NCI-H446 (cell line): ENCODE measurements at regions not wholly inside any gene's neighbourhood (a gene's known extent, or its start where the extent isn't known, plus 50 kb on each side); places are given as distances from the start of the nearest gene placed in this dataset.
"Not testable (repeated sequence)": the region's sequence is repeated elsewhere in the genome, so short reads cannot be mapped to it uniquely, and the experiment has no call there.

ENCODE experiments used
- DNase-seq, 2 experiments: peaks; one replicate each; lab custom pipeline; 2025; lab: John Stamatoyannopoulos, UW

- DNase-seq = no peak
Measured at GRCh38 chr3:103494512-103494911, 1059.7 kb downstream of the ZPLD1 start.

- DNase-seq = no peak
Measured at GRCh38 chr3:103495186-103495585, 1060.4 kb downstream of the ZPLD1 start.

GRCh38 chr3:103499132-103499900, 1064.5 kb downstream of the ZPLD1 start:
- DNase-seq = no peak

- DNase-seq = no peak
Measured at GRCh38 chr3:103499967-103500366, 1065.2 kb downstream of the ZPLD1 start.

- no peak for DNase-seq
Measured at GRCh38 chr3:103510760-103511159, 1075.9 kb downstream of the ZPLD1 start.

- DNase-seq = no peak
Measured at GRCh38 chr3:103511891-103512290, 1077.1 kb downstream of the ZPLD1 start.

GRCh38 chr3:103512595-103512994, 1077.8 kb downstream of the ZPLD1 start:
- no peak for DNase-seq

- DNase-seq = no peak
Measured at GRCh38 chr3:103513003-103513402, 1078.2 kb downstream of the ZPLD1 start.

- DNase-seq = no peak
Measured at GRCh38 chr3:103515116-103515515, 1080.3 kb downstream of the ZPLD1 start.

- no peak for DNase-seq
Measured at GRCh38 chr3:103516950-103517349, 1082.1 kb downstream of the ZPLD1 start.

- DNase-seq = not testable (repeated sequence)
Measured at GRCh38 chr3:103531327-103531726, 1096.5 kb downstream of the ZPLD1 start.

GRCh38 chr3:103532986-103533385, 1098.2 kb downstream of the ZPLD1 start:
- DNase-seq = no peak

GRCh38 chr3:103554451-103554850, 1119.6 kb downstream of the ZPLD1 start:
- DNase-seq = no peak

- not testable (repeated sequence) for DNase-seq
Measured at GRCh38 chr3:103564116-103564515, 1129.3 kb downstream of the ZPLD1 start.

GRCh38 chr3:103585809-103586208, 1151.0 kb downstream of the ZPLD1 start:
- no peak for DNase-seq

GRCh38 chr3:103589770-103590169, 1155.0 kb downstream of the ZPLD1 start:
- DNase-seq = no peak

- DNase-seq = no peak
Measured at GRCh38 chr3:103600844-103601243, 1166.0 kb downstream of the ZPLD1 start.

- no peak for DNase-seq
Measured at GRCh38 chr3:103601666-103602065, 1166.9 kb downstream of the ZPLD1 start.

- peak in 1 of 2 experiments; percentile 8 for DNase-seq
Measured at GRCh38 chr3:103609472-103609871, 1174.7 kb downstream of the ZPLD1 start.

- no peak for DNase-seq
Measured at GRCh38 chr3:103613397-103614156, 1178.8 kb downstream of the ZPLD1 start.

- no peak for DNase-seq
Measured at GRCh38 chr3:103614719-103615118, 1179.9 kb downstream of the ZPLD1 start.

GRCh38 chr3:103617961-103618360, 1183.1 kb downstream of the ZPLD1 start:
- no peak for DNase-seq

- no peak for DNase-seq
Measured at GRCh38 chr3:103624271-103624670, 1189.5 kb downstream of the ZPLD1 start.
